GM23338 (cell line): ENCODE measurements at regions not wholly inside any gene's neighbourhood (a gene's known extent, or its start where the extent isn't known, plus 50 kb on each side); places are given as distances from the start of the nearest gene placed in this dataset.

Experiments
- ATAC-seq: fragments of 200-7000 bp; cut with Tn5 transposase; 3 replicates; pipeline ENCODE4 v1.9.1; 2020
- DNase-seq: peaks from one replicate; pipeline ENCODE4 v3.0.0-alpha.2; 2015; ENCODE audit warnings: low spot score
- H2AFZ ChIP-seq: fragments of 200-600 bp; sonication (generic); 2 replicates; pipeline ENCODE4 v1.8.0; 2016; ENCODE audit warnings: antibody characterized with exemption, mild to moderate bottlenecking, moderate library complexity
- H3F3A ChIP-seq: fragments of 200-600 bp; sonication (generic); replicated peaks from 2 replicates; pipeline ENCODE4 v1.8.0; 2017; ENCODE audit warnings: antibody characterized with exemption, mixed run types, low read depth
- H3K27ac ChIP-seq: fragments of 200-600 bp; sonication (generic); 2 replicates; pipeline ENCODE4 v1.6.1; 2016; ENCODE audit warnings: low read depth
- H3K27me3 ChIP-seq: fragments of 200-600 bp; sonication (generic); 2 replicates; pipeline ENCODE4 v1.8.0; 2016; ENCODE audit warnings: mild to moderate bottlenecking, mixed run types, moderate library complexity; ENCODE audit not compliant: insufficient read depth
- H3K36me3 ChIP-seq: fragments of 200-600 bp; sonication (generic); 2 replicates; pipeline ENCODE4 v1.8.0; 2016; ENCODE audit warnings: mild to moderate bottlenecking; ENCODE audit not compliant: insufficient read depth
- H3K4me1 ChIP-seq: fragments of 200-600 bp; sonication (generic); 2 replicates; pipeline ENCODE4 v1.8.0; 2016; ENCODE audit warnings: mild to moderate bottlenecking, moderate library complexity; ENCODE audit not compliant: insufficient read depth
- H3K4me2 ChIP-seq: fragments of 200-600 bp; sonication (generic); 2 replicates; pipeline ENCODE4 v1.7.1; 2017; ENCODE audit warnings: mixed run types
- H3K4me3 ChIP-seq: fragments of 200-600 bp; sonication (generic); 2 replicates; pipeline ENCODE4 v1.6.1; 2016; ENCODE audit warnings: mixed run types
- H3K79me2 ChIP-seq: fragments of 200-600 bp; sonication (generic); replicated peaks from 2 replicates; pipeline ENCODE4 v1.8.0; 2017; ENCODE audit warnings: mild to moderate bottlenecking; ENCODE audit not compliant: insufficient read depth
- H3K9me2 ChIP-seq: fragments of 200-600 bp; sonication (generic); 2 replicates; pipeline ENCODE4 v1.8.0; 2017; ENCODE audit not compliant: insufficient read depth
- H4K20me1 ChIP-seq: fragments of 200-600 bp; sonication (generic); replicated peaks from 2 replicates; pipeline ENCODE4 v1.8.0; 2017; ENCODE audit warnings: mild to moderate bottlenecking; ENCODE audit not compliant: insufficient read depth
- H3K27ac Mint-ChIP-seq: 2 replicates; pipeline ENCODE4 v1.8.0; 2020; ENCODE audit warnings: inconsistent platforms, mild to moderate bottlenecking, moderate library complexity, mixed read lengths
- H3K27me3 Mint-ChIP-seq: 3 replicates; pipeline ENCODE4 v1.8.0; 2022; ENCODE audit warnings: low read depth, mild to moderate bottlenecking, moderate library complexity, mixed read lengths, inconsistent platforms; ENCODE audit not compliant: insufficient read depth, poor library complexity
- H3K36me3 Mint-ChIP-seq: 3 replicates; pipeline ENCODE4 v1.8.0; 2021; ENCODE audit warnings: low read depth, mild to moderate bottlenecking, inconsistent platforms, moderate library complexity, mixed read lengths
- H3K4me1 Mint-ChIP-seq: 3 replicates; pipeline ENCODE4 v1.8.0; 2020; ENCODE audit warnings: mild to moderate bottlenecking, inconsistent platforms, mixed read lengths
- H3K4me3 Mint-ChIP-seq: 3 replicates; pipeline ENCODE4 v1.8.0; 2021; ENCODE audit warnings: moderate library complexity, mild to moderate bottlenecking, inconsistent platforms, mixed read lengths
- H3K9me3 Mint-ChIP-seq: 3 replicates; pipeline ENCODE4 v1.8.0; 2020; ENCODE audit warnings: moderate library complexity, mild to moderate bottlenecking, inconsistent platforms, mixed read lengths
- CTCF ChIP-seq, 2 experiments: fragments of 200-600 bp in 1 of 2; sonication (generic) in 1 of 2; conservative IDR thresholded peaks; 2 replicates each; pipeline versions ENCODE4 v1.5.1 to v1.6.1; 2016 to 2017; ENCODE audit warnings: antibody characterized with exemption in 2 of 2, low read depth in 2 of 2, mild to moderate bottlenecking in 2 of 2, moderate library complexity in 1 of 2
- ETS1 ChIP-seq: IDR thresholded peaks from 2 replicates; pipeline ENCODE4 v1.6.1; 2016; ENCODE audit warnings: antibody characterized with exemption
- EZH2phosphoT487 ChIP-seq: fragments of 200-600 bp; sonication (generic); IDR thresholded peaks from one replicate; pipeline ENCODE4 v1.8.1; 2018; ENCODE audit warnings: antibody characterized with exemption; ENCODE audit not compliant: unreplicated experiment
- JUNB ChIP-seq: IDR thresholded peaks from one replicate; pipeline ENCODE4 v1.6.1; 2016; ENCODE audit warnings: antibody characterized with exemption; ENCODE audit not compliant: unreplicated experiment
- NANOG ChIP-seq: IDR thresholded peaks from 2 replicates; pipeline ENCODE4 v1.6.1; 2016; ENCODE audit warnings: antibody characterized with exemption, borderline replicate concordance
- STAT1 ChIP-seq: IDR thresholded peaks from one replicate; pipeline ENCODE4 v1.6.1; 2016; ENCODE audit warnings: antibody characterized with exemption; ENCODE audit not compliant: unreplicated experiment
- ZNF114 ChIP-seq: fragments of 250-450 bp; sonication (Bioruptor Pico); IDR thresholded peaks from 2 replicates; pipeline ENCODE4 v1.5.0; 2020; ENCODE audit warnings: mild to moderate bottlenecking, moderate library complexity
- ZNF331 ChIP-seq: fragments of 250-450 bp; sonication (Bioruptor Pico); IDR thresholded peaks from 2 replicates; pipeline ENCODE4 v1.5.0; 2020; ENCODE audit warnings: low read depth, mild to moderate bottlenecking, moderate library complexity
- ZNF462 ChIP-seq: fragments of 250-450 bp; sonication (Bioruptor Pico); IDR thresholded peaks from 2 replicates; pipeline ENCODE4 v1.5.0; 2020; ENCODE audit warnings: mild to moderate bottlenecking, moderate library complexity

GRCh38 chr3:102005551-102005950, 156.2 kb downstream of the NFKBIZ start (continued):
- no peak for TF ChIP-seq ZNF462 (CRISPR knock-in tag)
- TF ChIP-seq JUNB = no peak
- TF ChIP-seq CTCF (conservative IDR thresholded peaks at IDR 0.05; ENCODE audit: low read depth in 2 of 2) = no peak
- no peak for TF ChIP-seq NANOG

- Histone ChIP-seq H3K27ac (no peak overlapping the region), H2AFZ (no peak overlapping the region), H3K4me2 (no peak overlapping the region), H3K4me1 (no peaks in the 10 kb centered on the region), H4K20me1 (no peaks in the 10 kb centered on the region), H3F3A (no peaks in the 10 kb centered on the region), H3K36me3 (no peaks in the 10 kb centered on the region; the same call in 1 of the 2 replicates), H3K9me2 (0 out of 2 replicates have a peak, but pooled peaks cover 3% of the 10 kb centered on the region), H3K27me3 (no peaks in the 10 kb centered on the region), H3K79me2 (no peaks in the 10 kb centered on the region), H3K4me3 (no peak overlapping the region)
- Mint-ChIP-seq H3K27me3 (peaks cover 2% of the 10 kb centered on the region), H3K36me3 (peaks cover 15% of the 10 kb centered on the region; the same call in 2 of the 3 replicates), H3K4me1 (no peaks in the 10 kb centered on the region), H3K4me3 (no peak overlapping the region), H3K27ac (no peak overlapping the region), H3K9me3 (peaks cover 34% of the 10 kb centered on the region)
- DNase-seq (no peak), ATAC-seq (no peak)
- TF ChIP-seq ZNF114 = no peak
- no peak for TF ChIP-seq ZNF331
- TF ChIP-seq ETS1 = no peak
- no peak for TF ChIP-seq EZH2phosphoT487
- no peak for TF ChIP-seq NANOG
- TF ChIP-seq STAT1 = no peak
- TF ChIP-seq CTCF (conservative IDR thresholded peaks at IDR 0.05; ENCODE audit: low read depth in 2 of 2) = no peak
Observed at GRCh38 chr3:102006812-102007485, 157.6 kb downstream of the NFKBIZ start.
